SK-N-SH (cell line): ENCODE measurements at regions not wholly inside any gene's neighbourhood (a gene's known extent, or its start where the extent isn't known, plus 50 kb on each side); places are given as distances from the start of the nearest gene placed in this dataset.

Experiments
- CTCF ChIA-PET: fragments of 300-600, 350-600 bp; formaldehyde crosslinking; extraction: SDS; loops from one replicate; lab custom pipeline; 2021; lab: Yijun Ruan, JAX
- POLR2A ChIA-PET: fragments of 350-600 bp; sonication (Branson Sonifier 250); formaldehyde crosslinking; extraction: SDS; loops from one replicate; lab custom pipeline; 2020; ENCODE audit warnings: antibody characterized with exemption, inconsistent platforms; lab: Yijun Ruan, JAX
- DNase-seq: peaks from one replicate; pipeline ENCODE4 v3.0.0; 2012
- H2AFZ ChIP-seq: fragments of 200-600 bp; sonication (generic); 2 replicates; pipeline ENCODE4 v1.8.1; 2016; ENCODE audit warnings: antibody characterized with exemption, mild to moderate bottlenecking, low read depth
- H3F3A ChIP-seq: fragments of 200-600 bp; sonication (generic); replicated peaks from 2 replicates; pipeline ENCODE3; 2016; ENCODE audit warnings: antibody characterized with exemption, mild to moderate bottlenecking; ENCODE audit not compliant: insufficient read depth
- H3K27ac ChIP-seq, 2 experiments: fragments of 200-500 bp in 1 of 2; fragments of 200-600 bp in 1 of 2; sonication (Bioruptor generic) in 1 of 2; sonication (generic), shearing (Covaris generic) in 1 of 2; 2 replicates each; pipeline versions ENCODE4 v1.5.1 to v1.6.1; 2014 to 2016; ENCODE audit warnings: low read depth in 2 of 2, inconsistent platforms in 1 of 2, low read length in 1 of 2, mild to moderate bottlenecking in 1 of 2, mixed read lengths in 1 of 2
- H3K27me3 ChIP-seq: fragments of 200-600 bp; sonication (generic), shearing (Covaris generic); 2 replicates; pipeline ENCODE4 v1.6.1; 2016; ENCODE audit warnings: mixed run types; ENCODE audit not compliant: insufficient read depth
- H3K36me3 ChIP-seq, 2 experiments: fragments of 200-500 bp in 1 of 2; fragments of 200-600 bp in 1 of 2; sonication (Bioruptor generic) in 1 of 2; sonication (generic) in 1 of 2; replicated peaks in 1 of 2; 2 replicates each; pipeline versions ENCODE3 to v1.5.1; 2014 to 2016; ENCODE audit warnings: low read length in 1 of 2, mild to moderate bottlenecking in 1 of 2; ENCODE audit not compliant: insufficient read depth in 2 of 2, control insufficient read depth in 1 of 2
- H3K4me1 ChIP-seq, 2 experiments: fragments of 200-500 bp in 1 of 2; fragments of 200-600 bp in 1 of 2; sonication (Bioruptor generic) in 1 of 2; sonication (generic), shearing (Covaris generic) in 1 of 2; 2 replicates each; pipeline versions ENCODE4 v1.5.1 to v1.6.1; 2014 to 2016; ENCODE audit warnings: low read depth in 1 of 2, low read length in 1 of 2, mixed run types in 1 of 2; ENCODE audit not compliant: insufficient read depth in 2 of 2, control insufficient read depth in 1 of 2
- H3K4me2 ChIP-seq: fragments of 200-600 bp; sonication (generic), shearing (Covaris generic); 2 replicates; pipeline ENCODE4 v1.6.1; 2017; ENCODE audit warnings: mixed run types
- H3K4me3 ChIP-seq, 2 experiments: fragments of 200-500 bp in 1 of 2; fragments of 200-600 bp in 1 of 2; sonication (Bioruptor generic) in 1 of 2; sonication (generic), shearing (Covaris generic) in 1 of 2; 2 replicates each; pipeline versions ENCODE4 v1.5.1 to v1.8.1; 2014 to 2016; ENCODE audit warnings: low read depth in 2 of 2, inconsistent platforms in 1 of 2, low read length in 1 of 2, mild to moderate bottlenecking in 1 of 2, mixed read lengths in 1 of 2, moderate library complexity in 1 of 2
- H3K79me2 ChIP-seq: fragments of 200-600 bp; sonication (generic); 2 replicates; pipeline ENCODE4 v1.8.1; 2017; ENCODE audit warnings: mild to moderate bottlenecking; ENCODE audit not compliant: insufficient read depth
- H3K9ac ChIP-seq: fragments of 200-600 bp; sonication (generic); 2 replicates; pipeline ENCODE4 v1.6.1; 2017; ENCODE audit warnings: mixed run types
- H3K9me2 ChIP-seq: fragments of 200-600 bp; sonication (generic); 2 replicates; pipeline ENCODE4 v1.6.1; 2017; ENCODE audit warnings: mixed run types
- H3K9me3 ChIP-seq: fragments of 200-600 bp; sonication (generic); 2 replicates; pipeline ENCODE4 v1.6.1; 2017; ENCODE audit warnings: mixed run types, mild to moderate bottlenecking, moderate library complexity
- H4K20me1 ChIP-seq: fragments of 200-600 bp; sonication (generic); 2 replicates; pipeline ENCODE4 v1.6.1; 2017; ENCODE audit warnings: mild to moderate bottlenecking, mixed run types; ENCODE audit not compliant: insufficient read depth
- ELF1 ChIP-seq: IDR thresholded peaks from 2 replicates; pipeline ENCODE4 v1.4.0; 2012
- EP300 ChIP-seq, 2 experiments: IDR thresholded peaks; 2 replicates each; pipeline versions ENCODE4 v1.4.0 to v1.6.1; 2012; ENCODE audit warnings: borderline replicate concordance in 1 of 2, low read depth in 1 of 2, low read length in 1 of 2
- FOXJ3 ChIP-seq: sonication (generic); formaldehyde crosslinking; IDR thresholded peaks from 2 replicates; pipeline ENCODE4 v1.5.1; 2020; ENCODE audit warnings: mild to moderate bottlenecking, missing genetic modification reagents
- FOXM1 ChIP-seq: IDR thresholded peaks from 2 replicates; pipeline ENCODE4 v1.4.0; 2012; ENCODE audit warnings: low read depth, mild to moderate bottlenecking
- GATA2 ChIP-seq: sonication (generic); formaldehyde crosslinking; IDR thresholded peaks from 2 replicates; pipeline ENCODE4 v1.5.0; 2020; ENCODE audit warnings: mild to moderate bottlenecking, missing genetic modification reagents
- IRF3 ChIP-seq: fragments of 150-350 bp; IDR thresholded peaks from 2 replicates; pipeline ENCODE4 v1.6.1; 2016; ENCODE audit warnings: mild to moderate bottlenecking, low read depth, low read length
- RCOR1 ChIP-seq: fragments of 150-350 bp; IDR thresholded peaks from 2 replicates; pipeline ENCODE4 v1.6.1; 2017; ENCODE audit warnings: antibody characterized with exemption, low read length
- RFX5 ChIP-seq: IDR thresholded peaks from 2 replicates; pipeline ENCODE4 v1.6.1; 2012; ENCODE audit warnings: mild to moderate bottlenecking, improper control_type of control experiment, low read length
- RXRA ChIP-seq: IDR thresholded peaks from 2 replicates; pipeline ENCODE4 v1.4.0; 2012; ENCODE audit warnings: low read depth, mild to moderate bottlenecking, borderline replicate concordance
- TCF12 ChIP-seq: IDR thresholded peaks from 2 replicates; pipeline ENCODE4 v1.4.0; 2012
- WGBS: methylation state at CpG from one replicate; pipeline ENCODE4 v1.1.6; 2017; ENCODE audit warnings: low lambda C conversion rate; 5-methylcytosine and 5-hydroxymethylcytosine counted together
- TF ChIP-seq, protein P1 (sequence below): IDR thresholded peaks from 2 replicates; pipeline ENCODE4 v1.4.0; 2012; ENCODE audit warnings: low read depth, borderline replicate concordance
- TF ChIP-seq, protein P2 (sequence below): fragments of 150-350 bp; IDR thresholded peaks from 2 replicates; pipeline ENCODE4 v1.6.1; 2017; ENCODE audit warnings: antibody characterized with exemption, low read length, low read depth, borderline replicate concordance

DNA sequence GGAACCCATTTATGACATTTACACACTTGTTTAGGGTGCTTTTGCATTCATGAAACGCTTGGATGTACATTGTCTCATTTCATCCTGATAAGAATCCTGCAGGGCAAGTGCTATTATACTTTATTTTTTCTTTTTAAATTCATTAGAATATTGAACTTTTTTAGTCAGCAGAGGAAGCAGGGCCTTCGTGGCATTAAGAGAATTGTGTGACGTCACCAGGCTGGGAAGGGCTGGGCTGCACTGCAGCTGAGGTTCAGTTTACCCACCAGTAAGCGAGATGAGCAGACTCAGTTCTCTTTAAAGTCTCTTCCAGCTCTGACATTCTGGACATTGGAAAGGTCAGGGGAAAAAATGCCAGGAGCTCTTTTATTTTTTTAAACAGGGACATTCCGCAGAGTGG lies 159.0 kb downstream of the MRM1 start:
- 47% methylated on average over 5 of the region's 5 CpGs for WGBS
- H3K27me3 ChIP-seq = no peaks in the 10 kb centered on the region
- no peaks in the 10 kb centered on the region for H3K9me3 ChIP-seq
- TF ChIP-seq, protein P1, sequence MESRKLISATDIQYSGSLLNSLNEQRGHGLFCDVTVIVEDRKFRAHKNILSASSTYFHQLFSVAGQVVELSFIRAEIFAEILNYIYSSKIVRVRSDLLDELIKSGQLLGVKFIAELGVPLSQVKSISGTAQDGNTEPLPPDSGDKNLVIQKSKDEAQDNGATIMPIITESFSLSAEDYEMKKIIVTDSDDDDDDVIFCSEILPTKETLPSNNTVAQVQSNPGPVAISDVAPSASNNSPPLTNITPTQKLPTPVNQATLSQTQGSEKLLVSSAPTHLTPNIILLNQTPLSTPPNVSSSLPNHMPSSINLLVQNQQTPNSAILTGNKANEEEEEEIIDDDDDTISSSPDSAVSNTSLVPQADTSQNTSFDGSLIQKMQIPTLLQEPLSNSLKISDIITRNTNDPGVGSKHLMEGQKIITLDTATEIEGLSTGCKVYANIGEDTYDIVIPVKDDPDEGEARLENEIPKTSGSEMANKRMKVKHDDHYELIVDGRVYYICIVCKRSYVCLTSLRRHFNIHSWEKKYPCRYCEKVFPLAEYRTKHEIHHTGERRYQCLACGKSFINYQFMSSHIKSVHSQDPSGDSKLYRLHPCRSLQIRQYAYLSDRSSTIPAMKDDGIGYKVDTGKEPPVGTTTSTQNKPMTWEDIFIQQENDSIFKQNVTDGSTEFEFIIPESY = no peak
- no peak for TF ChIP-seq RCOR1
- TF ChIP-seq FOXJ3 (CRISPR knock-in tag) = no peak
- no peak for TF ChIP-seq TCF12
- TF ChIP-seq, protein P2, sequence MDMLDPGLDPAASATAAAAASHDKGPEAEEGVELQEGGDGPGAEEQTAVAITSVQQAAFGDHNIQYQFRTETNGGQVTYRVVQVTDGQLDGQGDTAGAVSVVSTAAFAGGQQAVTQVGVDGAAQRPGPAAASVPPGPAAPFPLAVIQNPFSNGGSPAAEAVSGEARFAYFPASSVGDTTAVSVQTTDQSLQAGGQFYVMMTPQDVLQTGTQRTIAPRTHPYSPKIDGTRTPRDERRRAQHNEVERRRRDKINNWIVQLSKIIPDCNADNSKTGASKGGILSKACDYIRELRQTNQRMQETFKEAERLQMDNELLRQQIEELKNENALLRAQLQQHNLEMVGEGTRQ = no peak
- no peak for TF ChIP-seq GATA2
- H4K20me1 ChIP-seq = no peaks in the 10 kb centered on the region
- H3K9ac ChIP-seq = no peak overlapping the region
- no peak overlapping the region for H3K27ac ChIP-seq
- ChIA-PET POLR2A (no interaction called here), CTCF (interaction anchor here (1.2 kb wide), 1 partner anchor 10 kb away, joined by 3 read pairs; no protein-coding TSS in a partner anchor)
- no peak overlapping the region for H3K4me3 ChIP-seq
- H3K4me1 ChIP-seq = no peaks in the 10 kb centered on the region; a peak in 1 of 4 replicates
- H3F3A ChIP-seq = no peaks in the 10 kb centered on the region
- no peak overlapping the region for H2AFZ ChIP-seq
- H3K36me3 ChIP-seq = no peaks in the 10 kb centered on the region
- H3K79me2 ChIP-seq = no peaks in the 10 kb centered on the region
- no peak overlapping the region for H3K4me2 ChIP-seq
- H3K9me2 ChIP-seq = no peaks in the 10 kb centered on the region
- no peak for DNase-seq

- ChIA-PET CTCF (no interaction called here), POLR2A (no interaction called here)
- WGBS = 84% methylated on average over 24 of the region's 26 CpGs
- Histone ChIP-seq H3F3A (no peaks in the 10 kb centered on the region), H3K9ac (no peak overlapping the region), H3K79me2 (no peaks in the 10 kb centered on the region)
- TF ChIP-seq ELF1 (no peak), RFX5 (no peak), RXRA (no peak), EP300 (IDR thresholded peaks at IDR 0.05; ENCODE audit: borderline replicate concordance in 1 of 2, low read depth in 1 of 2, low read length in 1 of 2) (no peak), FOXM1 (no peak), IRF3 (no peak)
- TF ChIP-seq, protein P1 = no peak
- TF ChIP-seq, all 33 proteins: peak for 0
- no peaks in the 10 kb centered on the region for H4K20me1 ChIP-seq
- no peaks in the 10 kb centered on the region; a peak in 1 of 4 replicates for H3K4me1 ChIP-seq
- DNase-seq = no peak
- H2AFZ ChIP-seq = no peak overlapping the region
- H3K27ac ChIP-seq = no peak overlapping the region
- no peaks in the 10 kb centered on the region for H3K36me3 ChIP-seq
- no peak overlapping the region for H3K4me2 ChIP-seq
- no peak overlapping the region for H3K4me3 ChIP-seq
- H3K9me3 ChIP-seq = no peaks in the 10 kb centered on the region
- H3K27me3 ChIP-seq = no peaks in the 10 kb centered on the region
- no peaks in the 10 kb centered on the region for H3K9me2 ChIP-seq
Measured at GRCh38 chr17:36761203-36761950, 160.0 kb downstream of the MRM1 start.
